Sigmoid colon (tissue), 6 donors: ENCODE measurements at regions not wholly inside any gene's neighbourhood (a gene's known extent, or its start where the extent isn't known, plus 50 kb on each side); places are given as distances from the start of the nearest gene placed in this dataset.

ENCODE experiments used
- DNase-seq: peaks from one replicate; pipeline ENCODE4 v3.0.0-alpha.2; 2019
- H3K27ac ChIP-seq, 4 donors: fragments of 200-600 bp; sonication (generic); one replicate each; pipeline ENCODE4 v1.5.1; 2016 to 2019; ENCODE audit warnings: mild to moderate bottlenecking in 1 of 4
- H3K27me3 ChIP-seq, 3 donors: fragments of 200-600 bp; sonication (generic); one replicate each; pipeline ENCODE4 v1.5.1; 2019; ENCODE audit warnings: mild to moderate bottlenecking in 1 of 3
- H3K36me3 ChIP-seq, 4 donors: fragments of 200-600 bp; sonication (generic); one replicate each; pipeline ENCODE4 v1.5.1; 2016 to 2019
- H3K4me1 ChIP-seq, 4 donors: fragments of 200-600 bp; sonication (generic); one replicate each; pipeline ENCODE4 v1.5.1; 2017 to 2019
- H3K4me3 ChIP-seq, 4 donors: fragments of 200-600 bp; sonication (generic); one replicate each; pipeline ENCODE4 v1.5.1; 2017 to 2019; ENCODE audit warnings: mild to moderate bottlenecking in 2 of 4, moderate library complexity in 1 of 4
- H3K9me3 ChIP-seq, 4 donors: fragments of 200-600 bp in 3 of 4; sonication (generic) in 3 of 4; one replicate each; pipeline versions ENCODE4 v1.5.1 to v1.6.1; 2013 to 2019
- CTCF ChIP-seq, 4 experiments: fragments of 450-650 bp in 3 of 4; fragments of 200-600 bp in 1 of 4; IDR thresholded peaks; one replicate each; pipeline ENCODE4 v1.5.1; 2016 to 2019; ENCODE audit warnings: antibody characterized with exemption in 4 of 4, mild to moderate bottlenecking in 3 of 4, moderate library complexity in 2 of 4
- EP300 ChIP-seq, 4 donors: sonication (generic); formaldehyde crosslinking; IDR thresholded peaks; one replicate each; pipeline ENCODE4 v1.6.1; 2017; ENCODE audit warnings: antibody characterized with exemption in 4 of 4
- POLR2A ChIP-seq, 2 donors: fragments of 450-650 bp; IDR thresholded peaks; one replicate each; pipeline ENCODE4 v1.6.1; 2016; ENCODE audit warnings: antibody characterized with exemption in 2 of 2, mild to moderate bottlenecking in 2 of 2, moderate library complexity in 2 of 2
- POLR2AphosphoS5 ChIP-seq, 4 donors: sonication (generic); formaldehyde crosslinking; IDR thresholded peaks; one replicate each; pipeline ENCODE4 v1.6.1; 2017; ENCODE audit warnings: antibody characterized with exemption in 4 of 4
- WGBS, 2 donors: extraction: QIAGEN DNeasy Blood & Tissue Kit; methylation state at CpG; one replicate each; pipeline ENCODE4 v1.1.7; 2013; 5-methylcytosine and 5-hydroxymethylcytosine counted together
- intact Hi-C: fragments of 100-400 bp; cut with DNase I; formaldehyde crosslinking; loops from one replicate; pipeline ENCODE4 v1.15.1; 2023
- donor health status: healthy with polysubstance abuse.
- donor health status: healthy.

DNA sequence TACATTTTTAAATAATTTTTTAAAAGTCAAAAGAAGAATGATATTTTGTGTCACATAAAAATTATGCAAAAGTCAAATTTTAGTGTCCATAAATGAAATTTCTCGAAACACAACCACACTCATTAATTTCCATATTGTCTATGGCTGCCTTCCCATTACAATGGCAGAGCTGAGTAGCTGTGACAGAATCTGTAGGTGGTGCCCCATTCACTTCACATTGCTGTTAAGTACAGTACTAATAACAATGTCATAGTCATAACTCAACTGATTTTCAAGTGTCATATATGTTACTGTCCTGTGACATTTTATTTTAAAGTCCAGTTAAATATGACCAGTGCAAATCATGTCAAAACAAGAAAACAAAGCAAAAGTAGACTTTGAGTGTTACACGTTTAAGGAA, 114.3 kb downstream of the SPRY2 start:
- H3K27me3 ChIP-seq: no peaks in the 10 kb centered on the region
- H3K4me3 ChIP-seq: no peak overlapping the region
- no peaks in the 10 kb centered on the region for H3K9me3 ChIP-seq
- no peaks in the 10 kb centered on the region for H3K4me1 ChIP-seq
- no peak for DNase-seq
- no peaks in the 10 kb centered on the region for H3K36me3 ChIP-seq
- TF ChIP-seq POLR2A (IDR thresholded peaks at IDR 0.05): no peak
- no peak for TF ChIP-seq POLR2AphosphoS5 (IDR thresholded peaks at IDR 0.05)
- TF ChIP-seq CTCF (IDR thresholded peaks at IDR 0.05): no peak
- no peak for TF ChIP-seq EP300 (IDR thresholded peaks at IDR 0.05)
- no peak overlapping the region for H3K27ac ChIP-seq
- 89 to 90% methylated on average over 2 of the region's 2 CpGs for WGBS, 2 donors
- intact Hi-C loops: no loop called here

- Histone ChIP-seq H3K36me3 (no peaks in the 10 kb centered on the region), H3K4me1 (no peaks in the 10 kb centered on the region), H3K4me3 (no peak overlapping the region), H3K9me3 (no peaks in the 10 kb centered on the region), H3K27me3 (no peaks in the 10 kb centered on the region), H3K27ac (no peak overlapping the region)
- DNase-seq: no peak
- TF ChIP-seq EP300 (IDR thresholded peaks at IDR 0.05) (no peak), CTCF (IDR thresholded peaks at IDR 0.05) (no peak), POLR2AphosphoS5 (IDR thresholded peaks at IDR 0.05) (no peak), POLR2A (IDR thresholded peaks at IDR 0.05) (no peak)
- intact Hi-C loops: no loop called here
These were observed 116.5 kb downstream of the SPRY2 start for GRCh38 chr13:80224468-80224867.

DNA sequence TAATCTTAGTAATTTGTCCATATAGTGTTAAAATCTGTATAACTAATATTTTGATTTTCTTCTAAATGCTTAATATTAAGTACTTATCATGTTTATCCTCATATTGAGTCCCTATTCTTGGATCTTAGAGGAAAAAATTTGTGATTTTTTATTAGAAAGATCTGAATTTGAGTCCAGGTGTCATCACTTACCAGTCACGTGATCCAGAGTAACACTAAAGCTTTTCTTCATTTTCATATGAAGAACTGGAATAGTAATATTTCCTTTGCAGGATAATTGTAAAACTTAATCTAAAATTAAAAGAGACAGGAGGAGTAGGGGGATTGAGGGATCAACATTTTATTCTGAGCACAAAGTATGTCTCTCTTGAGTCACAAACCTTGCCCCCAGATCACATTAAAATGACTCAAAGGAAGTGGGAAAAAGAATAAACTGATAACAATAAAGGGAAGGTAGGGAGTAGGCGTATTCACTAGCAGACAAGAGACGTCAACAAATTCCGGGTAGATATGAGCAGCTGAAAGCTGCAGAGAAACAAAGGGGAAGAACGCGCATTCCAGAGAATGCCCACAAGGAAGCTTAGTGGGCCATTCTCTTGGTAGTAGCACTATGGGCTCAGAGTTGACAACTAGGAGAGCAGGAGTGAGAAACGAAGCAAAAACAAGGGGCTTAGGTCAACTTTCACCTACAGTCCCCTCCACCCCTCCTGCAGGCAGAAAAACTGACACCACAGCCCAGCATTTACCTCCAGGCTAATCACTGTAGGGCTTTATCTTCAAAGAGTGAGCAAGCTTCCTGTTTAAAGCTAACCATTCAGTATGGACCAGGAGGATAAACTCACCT, 123.1 kb downstream of the SPRY2 start:
- H3K9me3 ChIP-seq: no peaks in the 10 kb centered on the region
- H3K4me1 ChIP-seq: no peaks in the 10 kb centered on the region
- no peak overlapping the region for H3K27ac ChIP-seq
- 88 to 89% methylated on average over 7 of the region's 7 CpGs for WGBS, 2 donors
- intact Hi-C loops: no loop called here
- H3K4me3 ChIP-seq: no peak overlapping the region
- no peaks in the 10 kb centered on the region for H3K36me3 ChIP-seq
- H3K27me3 ChIP-seq: no peaks in the 10 kb centered on the region
- no peak for DNase-seq
- no peak for TF ChIP-seq POLR2A (IDR thresholded peaks at IDR 0.05)
- no peak for TF ChIP-seq CTCF (IDR thresholded peaks at IDR 0.05)
- no peak for TF ChIP-seq POLR2AphosphoS5 (IDR thresholded peaks at IDR 0.05)
- no peak for TF ChIP-seq EP300 (IDR thresholded peaks at IDR 0.05)

DNA sequence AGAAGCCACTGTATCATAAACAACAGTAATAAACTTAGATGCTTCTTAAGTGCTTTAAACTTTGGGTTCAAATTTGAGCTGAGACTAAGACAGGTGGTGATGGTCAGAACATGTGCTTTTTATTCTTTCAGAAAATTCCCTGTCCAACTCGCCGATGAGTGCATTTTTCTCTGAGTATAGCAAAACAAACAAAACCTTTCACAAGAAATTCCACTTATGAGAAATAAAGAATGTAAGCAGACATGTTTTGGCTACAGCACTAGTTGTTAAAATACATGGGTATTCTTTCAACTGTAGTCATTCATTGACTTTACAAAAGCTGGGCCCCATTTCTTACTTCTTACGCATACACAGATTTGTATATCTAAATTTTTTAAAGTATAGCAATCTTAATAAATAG, 125.6 kb downstream of the SPRY2 start:
- Histone ChIP-seq H3K36me3 (no peaks in the 10 kb centered on the region), H3K27ac (no peak overlapping the region), H3K4me1 (no peaks in the 10 kb centered on the region), H3K4me3 (no peak overlapping the region), H3K9me3 (no peaks in the 10 kb centered on the region), H3K27me3 (no peaks in the 10 kb centered on the region)
- WGBS, 2 donors: 64 to 69% methylated on average over 3 of the region's 3 CpGs
- intact Hi-C loops: no loop called here
- no peak for DNase-seq
- TF ChIP-seq CTCF (IDR thresholded peaks at IDR 0.05) (no peak), EP300 (IDR thresholded peaks at IDR 0.05) (no peak), POLR2AphosphoS5 (IDR thresholded peaks at IDR 0.05) (no peak), POLR2A (IDR thresholded peaks at IDR 0.05) (no peak)

DNA sequence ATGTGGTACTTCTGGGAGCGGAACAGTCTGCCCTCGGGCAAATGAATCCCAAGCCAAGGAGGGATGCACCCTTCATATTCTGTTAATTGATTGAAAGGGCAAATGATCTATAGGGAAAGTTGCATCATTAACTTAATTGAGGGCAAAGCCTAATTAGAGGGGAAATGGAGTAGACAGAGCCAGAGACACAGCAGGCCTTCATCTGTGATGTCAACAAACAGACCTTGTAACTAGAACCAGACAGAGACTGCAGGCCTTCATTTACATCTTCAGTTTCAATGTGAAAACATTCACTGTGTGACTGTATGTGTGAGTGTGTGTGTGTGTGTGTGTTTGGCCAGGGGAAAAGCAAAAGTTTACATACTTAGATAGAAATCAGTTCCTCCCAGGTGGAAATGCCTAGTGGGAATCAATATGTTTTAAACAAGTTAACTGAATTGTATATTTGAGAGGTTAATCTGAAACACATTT, 126.4 kb downstream of the SPRY2 start:
- Histone ChIP-seq H3K9me3 (no peaks in the 10 kb centered on the region), H3K4me1 (no peaks in the 10 kb centered on the region), H3K27ac (no peak overlapping the region), H3K4me3 (no peak overlapping the region), H3K27me3 (no peaks in the 10 kb centered on the region), H3K36me3 (no peaks in the 10 kb centered on the region)
- WGBS, 2 donors: 89 to 95% methylated on average over 2 of the region's 2 CpGs
- intact Hi-C loops: no loop called here
- TF ChIP-seq POLR2AphosphoS5 (IDR thresholded peaks at IDR 0.05): no peak
- no peak for TF ChIP-seq EP300 (IDR thresholded peaks at IDR 0.05)
- no peak for TF ChIP-seq POLR2A (IDR thresholded peaks at IDR 0.05)
- TF ChIP-seq CTCF (IDR thresholded peaks at IDR 0.05): no peak
- DNase-seq: no peak
